ENCODE measurements at regions not wholly inside any gene's neighbourhood (a gene's known extent, or its start where the extent isn't known, plus 50 kb on each side); places are given as distances from the start of the nearest gene placed in this dataset.

- H3K27ac ChIP-seq, result no peak overlapping the region
- no peaks in the 10 kb centered on the region for H3K79me2 ChIP-seq
- H3K9ac ChIP-seq, result no peak overlapping the region
- no peak overlapping the region for H3K4me2 ChIP-seq (ENCODE audit: low read length)
- H3K9me3 ChIP-seq (ENCODE audit: control insufficient read depth, low read length), result no peaks in the 10 kb centered on the region
- H2AFZ ChIP-seq, result no peak overlapping the region
- peaks cover 7% of the 10 kb centered on the region for H3K4me1 ChIP-seq
- TF ChIP-seq CTCF (IDR thresholded peaks at IDR 0.05), result no peak
- H3K4me3 ChIP-seq (ENCODE audit: low read depth, low read length), result no peak overlapping the region
- no peaks in the 10 kb centered on the region for H3K27me3 ChIP-seq (ENCODE audit: control insufficient read depth, insufficient read depth, low read length)
- no peaks in the 10 kb centered on the region for H3K36me3 ChIP-seq (ENCODE audit: control insufficient read depth, insufficient read depth, low read length)
These were observed 341.3 kb upstream of the KLF3 start for GRCh38 chr4:38322714-38323113.

GRCh38 chr4:38323141-38323641 is 340.8 kb upstream of the KLF3 start:
- H3K27me3 ChIP-seq (ENCODE audit: control insufficient read depth, insufficient read depth, low read length), result no peaks in the 10 kb centered on the region
- no peak overlapping the region for H3K4me3 ChIP-seq (ENCODE audit: low read depth, low read length)
- H3K36me3 ChIP-seq (ENCODE audit: control insufficient read depth, insufficient read depth, low read length), result no peaks in the 10 kb centered on the region
- no peaks in the 10 kb centered on the region for H3K79me2 ChIP-seq
- H2AFZ ChIP-seq, result no peak overlapping the region
- no peak overlapping the region for H3K9ac ChIP-seq
- H3K27ac ChIP-seq, result no peak overlapping the region
- TF ChIP-seq CTCF (IDR thresholded peaks at IDR 0.05), result no peak
- peaks cover 7% of the 10 kb centered on the region for H3K4me1 ChIP-seq
- H3K4me2 ChIP-seq (ENCODE audit: low read length), result no peak overlapping the region
- no peaks in the 10 kb centered on the region for H3K9me3 ChIP-seq (ENCODE audit: control insufficient read depth, low read length)

GRCh38 chr4:38324861-38325628 is 339.0 kb upstream of the KLF3 start:
- no peak overlapping the region for H3K4me2 ChIP-seq (ENCODE audit: low read length)
- no peak overlapping the region for H3K27ac ChIP-seq
- H3K36me3 ChIP-seq (ENCODE audit: control insufficient read depth, insufficient read depth, low read length), result no peaks in the 10 kb centered on the region
- H2AFZ ChIP-seq, result no peak overlapping the region
- H3K27me3 ChIP-seq (ENCODE audit: control insufficient read depth, insufficient read depth, low read length), result no peaks in the 10 kb centered on the region
- no peak overlapping the region for H3K9ac ChIP-seq
- no peaks in the 10 kb centered on the region for H3K9me3 ChIP-seq (ENCODE audit: control insufficient read depth, low read length)
- no peaks in the 10 kb centered on the region for H3K79me2 ChIP-seq
- no peak overlapping the region for H3K4me3 ChIP-seq (ENCODE audit: low read depth, low read length)
- peaks cover 5% of the 10 kb centered on the region for H3K4me1 ChIP-seq
- no peak for TF ChIP-seq CTCF (IDR thresholded peaks at IDR 0.05)

GRCh38 chr4:38325629-38325913 is 338.4 kb upstream of the KLF3 start:
- H3K4me3 ChIP-seq (ENCODE audit: low read depth, low read length), result no peak overlapping the region
- no peak overlapping the region for H2AFZ ChIP-seq
- no peaks in the 10 kb centered on the region for H3K27me3 ChIP-seq (ENCODE audit: control insufficient read depth, insufficient read depth, low read length)
- no peak overlapping the region for H3K9ac ChIP-seq
- H3K4me2 ChIP-seq (ENCODE audit: low read length), result no peak overlapping the region
- no peak overlapping the region for H3K27ac ChIP-seq
- H3K79me2 ChIP-seq, result no peaks in the 10 kb centered on the region
- TF ChIP-seq CTCF (IDR thresholded peaks at IDR 0.05), result no peak
- no peaks in the 10 kb centered on the region for H3K36me3 ChIP-seq (ENCODE audit: control insufficient read depth, insufficient read depth, low read length)
- no peaks in the 10 kb centered on the region for H3K9me3 ChIP-seq (ENCODE audit: control insufficient read depth, low read length)
- H3K4me1 ChIP-seq, result peaks cover 3% of the 10 kb centered on the region

- no peaks in the 10 kb centered on the region for H3K36me3 ChIP-seq (ENCODE audit: control insufficient read depth, insufficient read depth, low read length)
- peaks cover 2% of the 10 kb centered on the region for H3K4me1 ChIP-seq
- no peaks in the 10 kb centered on the region for H3K9me3 ChIP-seq (ENCODE audit: control insufficient read depth, low read length)
- H3K79me2 ChIP-seq, result no peaks in the 10 kb centered on the region
- no peak overlapping the region for H3K27ac ChIP-seq
- H3K9ac ChIP-seq, result no peak overlapping the region
- H3K27me3 ChIP-seq (ENCODE audit: control insufficient read depth, insufficient read depth, low read length), result no peaks in the 10 kb centered on the region
- TF ChIP-seq CTCF (IDR thresholded peaks at IDR 0.05), result no peak
- no peak overlapping the region for H3K4me3 ChIP-seq (ENCODE audit: low read depth, low read length)
- H3K4me2 ChIP-seq (ENCODE audit: low read length), result no peak overlapping the region
- H2AFZ ChIP-seq, result no peak overlapping the region
These were observed 337.5 kb upstream of the KLF3 start for GRCh38 chr4:38326499-38326898.
